ENCODE measurements at regions not wholly inside any gene's neighbourhood (a gene's known extent, or its start where the extent isn't known, plus 50 kb on each side); places are given as distances from the start of the nearest gene placed in this dataset.
A peak's percentile ranks its signal among the peaks of the same experiment; 100 is the strongest.

DNA sequence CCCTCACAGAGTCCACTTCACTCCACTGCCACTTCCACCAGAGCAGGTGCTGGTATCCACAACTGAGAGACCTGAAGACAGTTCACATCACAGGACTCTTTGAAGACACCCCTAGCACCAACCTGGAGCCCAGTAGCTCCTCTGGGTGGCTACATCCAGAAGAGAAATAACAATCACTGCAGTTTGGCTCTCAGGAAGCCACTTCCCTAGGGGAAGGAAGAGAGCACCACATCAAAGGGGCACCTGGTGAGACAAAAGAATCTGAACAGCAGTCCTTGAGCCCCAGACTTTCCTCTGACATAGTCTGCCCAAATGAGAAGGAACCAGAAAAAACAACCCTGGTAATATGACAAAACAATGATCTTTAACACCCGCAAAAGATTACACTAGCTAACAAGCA, 113.2 kb downstream of the TENT5C start:
- Histone ChIP-seq H3K9me3 (no peaks in the 10 kb centered on the region), H3K4me3 (no peak overlapping the region), H3K4me1 (no peaks in the 10 kb centered on the region), H3K36me3 (replicated peaks in 1 of 2; ENCODE audit: insufficient read depth in 1 of 2, low read depth in 2 of 2) (no peaks in the 10 kb centered on the region), H3K27me3 (no peaks in the 10 kb centered on the region), H3K27ac (no peak overlapping the region)
- DNase-seq (no peak), ATAC-seq (no peak)
- 71 to 83% methylated on average over 1 of the region's 1 CpG for WGBS, 2 donors
- intact Hi-C loops (cut with DNase I), result no loop called here
- TF ChIP-seq POLR2A (IDR thresholded peaks at IDR 0.05), result no peak
- TF ChIP-seq, protein P1, sequence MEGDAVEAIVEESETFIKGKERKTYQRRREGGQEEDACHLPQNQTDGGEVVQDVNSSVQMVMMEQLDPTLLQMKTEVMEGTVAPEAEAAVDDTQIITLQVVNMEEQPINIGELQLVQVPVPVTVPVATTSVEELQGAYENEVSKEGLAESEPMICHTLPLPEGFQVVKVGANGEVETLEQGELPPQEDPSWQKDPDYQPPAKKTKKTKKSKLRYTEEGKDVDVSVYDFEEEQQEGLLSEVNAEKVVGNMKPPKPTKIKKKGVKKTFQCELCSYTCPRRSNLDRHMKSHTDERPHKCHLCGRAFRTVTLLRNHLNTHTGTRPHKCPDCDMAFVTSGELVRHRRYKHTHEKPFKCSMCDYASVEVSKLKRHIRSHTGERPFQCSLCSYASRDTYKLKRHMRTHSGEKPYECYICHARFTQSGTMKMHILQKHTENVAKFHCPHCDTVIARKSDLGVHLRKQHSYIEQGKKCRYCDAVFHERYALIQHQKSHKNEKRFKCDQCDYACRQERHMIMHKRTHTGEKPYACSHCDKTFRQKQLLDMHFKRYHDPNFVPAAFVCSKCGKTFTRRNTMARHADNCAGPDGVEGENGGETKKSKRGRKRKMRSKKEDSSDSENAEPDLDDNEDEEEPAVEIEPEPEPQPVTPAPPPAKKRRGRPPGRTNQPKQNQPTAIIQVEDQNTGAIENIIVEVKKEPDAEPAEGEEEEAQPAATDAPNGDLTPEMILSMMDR (IDR thresholded peaks at IDR 0.05), result no peak

DNA sequence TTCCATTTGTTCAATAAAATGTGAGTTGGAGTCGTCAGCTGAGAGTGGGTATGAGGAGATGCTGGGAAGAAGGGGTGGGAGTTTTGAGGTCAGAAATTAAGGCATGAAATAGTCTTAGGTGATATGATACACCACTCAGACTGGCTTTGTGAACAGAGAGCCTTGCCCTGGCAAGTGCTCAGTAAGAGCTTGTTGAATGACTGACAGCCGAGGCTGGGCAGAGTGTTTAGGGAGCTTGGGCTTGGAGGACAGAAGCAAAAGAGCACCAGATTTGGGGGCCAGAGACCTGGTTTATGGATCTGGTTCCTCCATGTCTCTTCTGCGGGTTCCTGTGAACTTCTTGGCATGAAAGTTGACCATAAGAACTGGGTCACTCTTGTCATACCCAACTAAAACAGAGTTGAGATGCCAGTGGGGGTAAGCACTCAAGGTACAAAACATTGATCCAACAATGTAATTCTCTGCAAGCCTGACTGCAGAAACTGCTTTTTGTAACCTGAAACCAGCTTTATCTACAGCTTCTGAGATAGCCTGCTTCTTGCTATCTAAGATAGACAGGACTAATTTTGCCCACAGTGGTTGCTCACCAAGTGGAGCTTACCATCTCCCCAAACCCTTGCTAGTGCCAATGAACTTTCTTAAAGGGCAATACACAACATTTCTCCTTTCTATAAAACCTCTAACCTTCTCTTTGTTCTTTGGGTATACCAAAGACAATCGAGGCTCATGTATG, 126.4 kb downstream of the TENT5C start:
- 46 to 49% methylated on average over 4 of the region's 4 CpGs for WGBS, 2 donors

DNA sequence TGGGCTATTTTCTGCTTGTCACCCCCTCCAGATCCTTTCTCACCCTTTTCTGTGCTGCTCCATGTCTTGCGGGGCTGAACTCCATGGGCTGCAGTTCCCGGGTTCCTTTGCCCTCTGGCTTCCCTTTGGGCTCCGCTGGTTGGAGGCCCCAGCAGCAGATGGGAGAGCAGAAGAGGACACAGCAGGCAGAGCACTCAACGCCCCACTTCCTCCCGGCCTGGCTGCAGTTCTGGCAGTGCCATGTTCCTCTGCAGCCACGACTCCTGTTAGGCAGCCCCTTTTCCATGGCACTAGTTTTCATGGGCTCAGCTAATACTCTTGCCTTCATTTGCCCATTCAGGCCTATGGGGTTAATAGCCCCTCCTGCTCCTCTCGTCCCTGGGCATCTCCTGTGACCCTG, 127.1 kb downstream of the TENT5C start:
- intact Hi-C loops (cut with DNase I), result no loop called here
- Histone ChIP-seq H3K36me3 (replicated peaks in 1 of 2; ENCODE audit: insufficient read depth in 1 of 2, low read depth in 2 of 2) (no peaks in the 10 kb centered on the region), H3K27ac (no peak overlapping the region), H3K4me3 (no peak overlapping the region), H3K27me3 (no peaks in the 10 kb centered on the region), H3K4me1 (peaks cover 44% of the 10 kb centered on the region), H3K9me3 (no peaks in the 10 kb centered on the region)
- DNase-seq (no peak), ATAC-seq (no peak)
- TF ChIP-seq POLR2A (IDR thresholded peaks at IDR 0.05), result no peak
- TF ChIP-seq, protein P1 (IDR thresholded peaks at IDR 0.05), result no peak
- 78 to 91% methylated on average over 7 of the region's 7 CpGs for WGBS, 2 donors

More for the DNA sequence above, 126.4 kb downstream of the TENT5C start:
- Histone ChIP-seq H3K4me3 (no peak overlapping the region), H3K36me3 (replicated peaks in 1 of 2; ENCODE audit: insufficient read depth in 1 of 2, low read depth in 2 of 2) (no peaks in the 10 kb centered on the region), H3K27ac (peak overlapping the region; percentile 37 to 60 (median 55)), H3K4me1 (peaks cover 44% of the 10 kb centered on the region), H3K27me3 (no peaks in the 10 kb centered on the region), H3K9me3 (no peaks in the 10 kb centered on the region)
- TF ChIP-seq POLR2A (IDR thresholded peaks at IDR 0.05), result no peak
- TF ChIP-seq, protein P1 (IDR thresholded peaks at IDR 0.05), result no peak
- peak; percentile 77 for ATAC-seq
- intact Hi-C loops (cut with DNase I), result no loop called here
- peak in 3 of 4 donors; percentile 17 to 34 (median 20) for DNase-seq

DNA sequence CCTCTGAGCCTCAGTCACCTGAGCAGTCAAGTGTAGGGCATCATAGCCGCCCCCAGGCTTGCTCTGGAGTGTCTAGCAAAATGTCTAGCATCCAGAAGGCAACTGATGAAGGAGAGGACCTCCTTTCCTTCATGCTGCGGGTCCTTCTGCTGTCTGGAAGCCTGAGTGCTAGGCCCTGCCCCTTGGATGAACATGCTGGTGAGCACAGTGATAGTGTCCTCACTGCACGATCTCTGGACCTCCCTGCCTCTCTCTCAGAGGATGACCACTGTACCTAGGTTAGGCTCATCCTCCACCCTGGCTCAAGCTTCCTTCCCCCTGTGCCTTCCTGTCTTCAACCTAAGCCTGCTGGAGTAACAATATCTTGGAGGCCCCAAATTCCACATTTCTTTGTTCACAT, 128.6 kb downstream of the TENT5C start:
- DNase-seq, result no peak
- Histone ChIP-seq H3K27ac (peak overlapping the region in 3 of 4 donors; percentile 12 to 58 (median 24)), H3K4me1 (peaks cover 54% of the 10 kb centered on the region), H3K27me3 (no peaks in the 10 kb centered on the region), H3K9me3 (no peaks in the 10 kb centered on the region), H3K36me3 (replicated peaks in 1 of 2; ENCODE audit: insufficient read depth in 1 of 2, low read depth in 2 of 2) (no peaks in the 10 kb centered on the region), H3K4me3 (no peak overlapping the region)
- no peak for ATAC-seq
- no peak for TF ChIP-seq POLR2A (IDR thresholded peaks at IDR 0.05)
- TF ChIP-seq, protein P1 (IDR thresholded peaks at IDR 0.05), result no peak
- intact Hi-C loops (cut with DNase I), result no loop called here
- WGBS, 2 donors, result 76 to 92% methylated on average over 2 to 3 of the region's 3 CpGs

All from body of pancreas (tissue), 4 donors.